ENCODE measurements at regions not wholly inside any gene's neighbourhood (a gene's known extent, or its start where the extent isn't known, plus 50 kb on each side); places are given as distances from the start of the nearest gene placed in this dataset.

GRCh38 chr16:72410492-72410891 lies 238.5 kb upstream of the PMFBP1 start:
- CTCF ChIA-PET: interaction anchor here (1.0 to 1.6 kb wide), 3 partner anchors 9 to 24 kb away, joined by 3 to 10 read pairs (median 4); no protein-coding TSS in a partner anchor
- DNase-seq (ENCODE audit: extremely low spot score): no peak

GRCh38 chr16:72409423-72409822 lies 237.5 kb upstream of the PMFBP1 start:
- ChIA-PET CTCF (interaction anchor here (1.6 kb wide), 1 partner anchor 10 kb away, joined by 10 read pairs; no protein-coding TSS in a partner anchor), POLR2A (no interaction called here)
- TF ChIP-seq CTCF (IDR thresholded peaks at IDR 0.05; ENCODE audit: control extremely low read depth, extremely low read depth, low read depth, missing control alignments): no peak
- DNase-seq (ENCODE audit: extremely low spot score): no peak

More at GRCh38 chr16:72410492-72410891, 238.5 kb upstream of the PMFBP1 start:
- TF ChIP-seq CTCF (IDR thresholded peaks at IDR 0.05; ENCODE audit: control extremely low read depth, extremely low read depth, low read depth, missing control alignments): no peak
- POLR2A ChIA-PET: no interaction called here

- DNase-seq (ENCODE audit: extremely low spot score): no peak
- ChIA-PET CTCF (no interaction called here), POLR2A (no interaction called here)
- no peak for TF ChIP-seq CTCF (IDR thresholded peaks at IDR 0.05; ENCODE audit: control extremely low read depth, extremely low read depth, low read depth, missing control alignments)
Measured at GRCh38 chr16:72406390-72406789, 234.4 kb upstream of the PMFBP1 start.

GRCh38 chr16:72404299-72404698 lies 232.3 kb upstream of the PMFBP1 start:
- no peak for TF ChIP-seq CTCF (IDR thresholded peaks at IDR 0.05; ENCODE audit: control extremely low read depth, extremely low read depth, low read depth, missing control alignments)
- ChIA-PET POLR2A (no interaction called here), CTCF (interaction anchor here (1.0 kb wide), 1 partner anchor 8 kb away, joined by 3 read pairs; no protein-coding TSS in a partner anchor)
- DNase-seq (ENCODE audit: extremely low spot score): no peak

- no peak for DNase-seq (ENCODE audit: extremely low spot score)
- CTCF ChIA-PET: interaction anchor here (0.6 to 2.4 kb wide), 12 partner anchors 9 to 714 kb away, joined by 3 to 14 read pairs (median 4); no protein-coding TSS in a partner anchor
Measured at GRCh38 chr16:72401084-72401361, 229.1 kb upstream of the PMFBP1 start.

GRCh38 chr16:72400257-72401083 lies 228.5 kb upstream of the PMFBP1 start:
- POLR2A ChIA-PET: no interaction called here
- peak; percentile 55 for TF ChIP-seq CTCF (IDR thresholded peaks at IDR 0.05; ENCODE audit: control extremely low read depth, extremely low read depth, low read depth, missing control alignments)
- CTCF ChIA-PET: interaction anchor here (0.6 to 2.8 kb wide), 33 partner anchors 8 to 1556 kb away, joined by 3 to 14 read pairs (median 4); no protein-coding TSS in a partner anchor
- peak; percentile 48 for DNase-seq (ENCODE audit: extremely low spot score)

More at GRCh38 chr16:72401084-72401361, 229.1 kb upstream of the PMFBP1 start:
- POLR2A ChIA-PET: no interaction called here
- TF ChIP-seq CTCF (IDR thresholded peaks at IDR 0.05; ENCODE audit: control extremely low read depth, extremely low read depth, low read depth, missing control alignments): no peak
